ENCODE measurements at regions not wholly inside any gene's neighbourhood (a gene's known extent, or its start where the extent isn't known, plus 50 kb on each side); places are given as distances from the start of the nearest gene placed in this dataset.

GRCh38 chr18:6614952-6615351 is 114.6 kb upstream of the ARHGAP28 start:
- TF ChIP-seq REST (IDR thresholded peaks at IDR 0.05; ENCODE audit: insufficient replicate concordance, low read depth) (no peak), POLR2AphosphoS5 (IDR thresholded peaks at IDR 0.05; ENCODE audit: low read depth) (no peak), GABPA (IDR thresholded peaks at IDR 0.05; ENCODE audit: low read depth) (no peak), CTCF (IDR thresholded peaks at IDR 0.05; ENCODE audit: insufficient read depth, low read length) (no peak)
- DNase-seq (ENCODE audit: low read depth in 1 of 2, low spot score in 1 of 2): no peak
- H3K27ac ChIP-seq (replicated peaks): no peak overlapping the region

GRCh38 chr18:6616981-6617380 is 112.5 kb upstream of the ARHGAP28 start:
- Histone ChIP-seq H3K4me3 (replicated peaks; ENCODE audit: insufficient read depth, low read length) (no peak overlapping the region), H3K27ac (replicated peaks) (no peak overlapping the region), H3K27me3 (ENCODE audit: insufficient read depth, poor library complexity, severe bottlenecking) (no peaks in the 10 kb centered on the region)
- no peak for DNase-seq (ENCODE audit: low read depth in 1 of 2, low spot score in 1 of 2)
- TF ChIP-seq CTCF (IDR thresholded peaks at IDR 0.05; ENCODE audit: insufficient read depth, low read length): no peak
- no peak for TF ChIP-seq SPI1 (IDR thresholded peaks at IDR 0.05; ENCODE audit: borderline replicate concordance, low read depth)
- no peak for TF ChIP-seq REST (IDR thresholded peaks at IDR 0.05; ENCODE audit: insufficient replicate concordance, low read depth)
- TF ChIP-seq POLR2AphosphoS5 (IDR thresholded peaks at IDR 0.05; ENCODE audit: low read depth): no peak
- TF ChIP-seq GABPA (IDR thresholded peaks at IDR 0.05; ENCODE audit: low read depth): no peak

More at GRCh38 chr18:6614952-6615351, 114.6 kb upstream of the ARHGAP28 start:
- Histone ChIP-seq H3K4me3 (replicated peaks; ENCODE audit: insufficient read depth, low read length) (no peak overlapping the region), H3K27me3 (ENCODE audit: insufficient read depth, poor library complexity, severe bottlenecking) (no peaks in the 10 kb centered on the region)

- no peak for DNase-seq (ENCODE audit: low read depth in 1 of 2, low spot score in 1 of 2)
- H3K27me3 ChIP-seq (ENCODE audit: insufficient read depth, poor library complexity, severe bottlenecking): no peaks in the 10 kb centered on the region
- TF ChIP-seq SPI1 (IDR thresholded peaks at IDR 0.05; ENCODE audit: borderline replicate concordance, low read depth) (no peak), REST (IDR thresholded peaks at IDR 0.05; ENCODE audit: insufficient replicate concordance, low read depth) (no peak), CTCF (IDR thresholded peaks at IDR 0.05; ENCODE audit: insufficient read depth, low read length) (no peak), POLR2AphosphoS5 (IDR thresholded peaks at IDR 0.05; ENCODE audit: low read depth) (no peak), GABPA (IDR thresholded peaks at IDR 0.05; ENCODE audit: low read depth) (no peak)
- no peak overlapping the region for H3K27ac ChIP-seq (replicated peaks)
- H3K4me3 ChIP-seq (replicated peaks; ENCODE audit: insufficient read depth, low read length): no peak overlapping the region
Observed at GRCh38 chr18:6621437-6621836, 108.1 kb upstream of the ARHGAP28 start.
